ES-I3 (cell line): ENCODE measurements at regions not wholly inside any gene's neighbourhood (a gene's known extent, or its start where the extent isn't known, plus 50 kb on each side); places are given as distances from the start of the nearest gene placed in this dataset.

Source experiments
- H3K36me3 ChIP-seq: 2 replicates; pipeline ENCODE4 v1.6.1; 2013; ENCODE audit warnings: mild to moderate bottlenecking, low read length, control low read depth, moderate library complexity; ENCODE audit not compliant: insufficient read depth
- H3K4me1 ChIP-seq: 2 replicates; pipeline ENCODE4 v1.6.1; 2013; ENCODE audit warnings: mild to moderate bottlenecking, control low read depth, low read length; ENCODE audit not compliant: insufficient read depth
- H3K9ac ChIP-seq: 2 replicates; pipeline ENCODE4 v1.6.1; 2013; ENCODE audit warnings: low read depth, mild to moderate bottlenecking, low read length, moderate library complexity
- H3K9me3 ChIP-seq: 2 replicates; pipeline ENCODE4 v1.6.1; 2013; ENCODE audit warnings: mild to moderate bottlenecking, low read length, moderate library complexity; ENCODE audit not compliant: control insufficient read depth, insufficient read depth

DNA sequence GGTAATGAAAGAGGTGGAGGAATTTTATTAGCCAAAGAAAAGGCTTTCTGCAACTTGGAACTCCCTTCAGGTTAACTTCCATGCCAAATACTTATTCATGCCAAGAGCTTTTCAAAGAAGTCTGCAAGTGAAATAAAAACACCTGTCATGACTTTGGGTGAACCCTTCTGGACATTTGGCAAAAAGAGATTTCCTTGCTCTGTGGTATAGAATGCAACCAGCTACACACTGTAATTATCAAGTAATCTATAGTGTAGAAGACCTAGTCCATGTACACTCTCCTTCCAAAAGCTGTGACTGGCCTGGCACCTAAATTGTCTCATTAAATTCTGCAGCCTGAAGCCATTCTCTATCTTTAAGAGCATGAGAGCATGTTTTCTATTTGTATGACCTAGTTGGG lies 232.3 kb downstream of the COL12A1 start:
- H3K4me1 ChIP-seq, result no peaks in the 10 kb centered on the region

DNA sequence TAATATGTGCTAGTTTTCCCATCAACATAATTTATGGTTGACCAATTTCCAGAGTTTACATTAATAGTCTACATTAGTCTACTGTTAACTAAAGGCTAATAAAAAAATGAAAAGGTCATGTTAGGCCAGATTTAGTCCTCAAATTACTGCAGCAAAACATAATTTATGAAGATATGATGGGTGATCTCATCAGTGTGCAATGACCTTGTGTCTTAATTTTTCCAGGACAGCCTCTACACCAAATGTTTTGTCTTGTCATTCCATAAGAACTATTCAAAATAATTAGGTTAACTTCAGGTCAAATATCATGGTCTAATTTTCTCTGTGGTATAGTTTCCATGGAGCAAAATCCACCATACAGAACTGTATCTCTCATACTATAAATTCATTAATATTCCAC lies 234.2 kb downstream of the COL12A1 start:
- H3K4me1 ChIP-seq, result no peaks in the 10 kb centered on the region
- no peak overlapping the region for H3K9ac ChIP-seq
- H3K9me3 ChIP-seq, result no peaks in the 10 kb centered on the region
- no peaks in the 10 kb centered on the region for H3K36me3 ChIP-seq

More for the DNA sequence above, 232.3 kb downstream of the COL12A1 start:
- Histone ChIP-seq H3K9me3 (no peaks in the 10 kb centered on the region), H3K36me3 (no peaks in the 10 kb centered on the region), H3K9ac (no peak overlapping the region)

DNA sequence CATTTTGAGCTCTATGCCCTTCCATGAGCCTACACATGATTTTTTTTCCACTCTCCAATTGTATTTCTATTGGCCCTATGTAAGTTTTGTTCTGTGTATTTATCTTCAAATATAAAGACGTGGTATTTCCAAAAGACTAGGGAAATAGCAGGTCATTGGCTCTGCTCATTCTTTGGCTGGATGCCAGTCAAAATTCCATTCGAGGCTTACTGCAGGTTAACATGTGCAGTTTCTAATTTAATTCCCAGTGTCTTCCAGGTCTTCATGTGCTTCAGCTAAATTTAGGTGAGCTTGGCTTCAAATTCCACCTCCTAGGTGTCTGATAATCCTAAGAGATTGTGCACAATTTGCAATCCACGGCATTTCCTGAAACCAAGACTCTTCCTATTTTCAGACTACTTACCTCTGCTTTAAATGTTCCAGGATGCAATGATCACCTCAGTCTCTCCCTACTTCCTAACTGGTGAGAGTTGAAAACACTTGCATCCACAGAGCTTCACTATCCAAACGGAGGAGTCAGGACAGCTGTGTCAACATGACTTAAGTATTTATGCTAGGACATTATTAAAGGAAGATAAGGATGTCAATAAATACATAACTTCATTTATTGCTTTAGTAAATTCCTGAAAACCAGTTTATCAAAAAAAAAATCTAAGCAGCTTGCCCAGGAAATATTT lies 236.1 kb downstream of the COL12A1 start:
- no peaks in the 10 kb centered on the region for H3K4me1 ChIP-seq
- H3K9me3 ChIP-seq, result peaks cover 3% of the 10 kb centered on the region; the same call in 1 of the 2 replicates

DNA sequence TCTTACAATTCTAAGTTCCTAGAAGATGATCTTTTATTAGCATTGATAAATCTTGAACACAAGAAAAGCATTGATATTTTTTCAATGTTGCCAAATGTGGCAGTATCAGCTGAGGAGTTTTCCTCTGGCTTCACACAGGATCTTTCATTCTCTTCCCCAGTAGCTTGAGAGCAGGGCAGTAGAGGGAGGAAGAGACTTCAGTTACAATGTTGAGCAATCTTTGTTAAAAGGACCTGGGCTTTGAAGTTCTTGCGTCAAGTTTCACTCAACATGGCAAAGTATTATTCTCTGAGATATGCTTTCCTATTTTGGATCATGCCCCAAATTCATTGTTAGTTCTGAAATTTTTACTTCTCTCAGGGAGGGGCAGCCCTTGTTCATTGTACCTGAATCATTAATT lies 238.0 kb downstream of the COL12A1 start:
- H3K4me1 ChIP-seq, result no peaks in the 10 kb centered on the region
- peaks cover 3% of the 10 kb centered on the region; the same call in 1 of the 2 replicates for H3K9me3 ChIP-seq
- H3K9ac ChIP-seq, result no peak overlapping the region
- H3K36me3 ChIP-seq, result no peaks in the 10 kb centered on the region

More for the DNA sequence above, 236.1 kb downstream of the COL12A1 start:
- Histone ChIP-seq H3K9ac (no peak overlapping the region), H3K36me3 (no peaks in the 10 kb centered on the region)

DNA sequence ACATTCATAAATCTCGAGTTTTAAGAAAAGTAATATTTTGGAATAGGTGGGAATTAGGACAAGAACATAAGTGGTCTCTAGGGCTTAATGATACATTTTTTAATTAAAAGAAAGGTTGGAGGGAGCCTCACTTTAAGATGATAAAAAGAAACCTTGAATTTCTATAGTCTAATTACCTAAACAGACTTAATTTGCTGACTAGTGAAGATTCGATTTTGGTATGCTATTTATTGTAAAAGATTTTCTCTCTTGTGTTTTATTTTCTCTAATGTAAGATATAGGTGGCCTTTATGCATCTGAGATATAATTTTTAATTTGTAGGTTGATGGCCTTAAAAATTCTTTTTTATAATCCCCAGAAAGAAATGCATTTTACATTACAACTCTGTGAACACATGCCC lies 239.1 kb downstream of the COL12A1 start:
- H3K9me3 ChIP-seq, result peaks cover 3% of the 10 kb centered on the region; the same call in 1 of the 2 replicates
- no peak overlapping the region for H3K9ac ChIP-seq
- no peaks in the 10 kb centered on the region for H3K36me3 ChIP-seq
- no peaks in the 10 kb centered on the region for H3K4me1 ChIP-seq

DNA sequence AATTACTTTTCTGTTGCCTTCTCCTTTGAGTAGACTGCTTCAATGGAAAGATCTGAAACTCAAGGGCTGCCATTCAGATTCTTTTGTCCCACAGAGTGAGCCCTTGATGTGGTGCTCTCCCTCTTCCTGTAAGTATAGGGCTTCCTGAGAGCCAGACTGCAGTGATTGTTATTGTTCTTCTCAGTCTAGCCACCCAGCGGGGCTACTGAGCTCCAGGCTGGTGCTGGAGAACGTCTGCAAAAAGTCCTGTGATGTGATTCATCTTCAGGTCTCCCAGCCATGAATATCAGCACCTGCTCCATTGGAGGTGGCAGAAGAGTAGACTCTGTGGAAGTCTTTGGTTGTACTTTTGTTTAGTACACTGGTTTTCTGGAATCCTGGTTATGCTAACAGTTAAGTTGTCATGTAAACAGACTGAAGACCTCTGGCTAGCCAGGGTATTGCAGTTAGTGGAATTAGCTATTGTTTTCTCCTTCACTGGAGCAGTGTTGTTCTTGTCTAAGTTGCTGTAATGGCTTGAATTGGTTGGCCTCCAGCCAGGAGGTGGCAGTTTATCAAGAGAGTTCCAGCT lies 240.9 kb downstream of the COL12A1 start:
- Histone ChIP-seq H3K9me3 (peaks cover 3% of the 10 kb centered on the region; the same call in 1 of the 2 replicates), H3K9ac (no peak overlapping the region), H3K4me1 (no peaks in the 10 kb centered on the region), H3K36me3 (no peaks in the 10 kb centered on the region)

DNA sequence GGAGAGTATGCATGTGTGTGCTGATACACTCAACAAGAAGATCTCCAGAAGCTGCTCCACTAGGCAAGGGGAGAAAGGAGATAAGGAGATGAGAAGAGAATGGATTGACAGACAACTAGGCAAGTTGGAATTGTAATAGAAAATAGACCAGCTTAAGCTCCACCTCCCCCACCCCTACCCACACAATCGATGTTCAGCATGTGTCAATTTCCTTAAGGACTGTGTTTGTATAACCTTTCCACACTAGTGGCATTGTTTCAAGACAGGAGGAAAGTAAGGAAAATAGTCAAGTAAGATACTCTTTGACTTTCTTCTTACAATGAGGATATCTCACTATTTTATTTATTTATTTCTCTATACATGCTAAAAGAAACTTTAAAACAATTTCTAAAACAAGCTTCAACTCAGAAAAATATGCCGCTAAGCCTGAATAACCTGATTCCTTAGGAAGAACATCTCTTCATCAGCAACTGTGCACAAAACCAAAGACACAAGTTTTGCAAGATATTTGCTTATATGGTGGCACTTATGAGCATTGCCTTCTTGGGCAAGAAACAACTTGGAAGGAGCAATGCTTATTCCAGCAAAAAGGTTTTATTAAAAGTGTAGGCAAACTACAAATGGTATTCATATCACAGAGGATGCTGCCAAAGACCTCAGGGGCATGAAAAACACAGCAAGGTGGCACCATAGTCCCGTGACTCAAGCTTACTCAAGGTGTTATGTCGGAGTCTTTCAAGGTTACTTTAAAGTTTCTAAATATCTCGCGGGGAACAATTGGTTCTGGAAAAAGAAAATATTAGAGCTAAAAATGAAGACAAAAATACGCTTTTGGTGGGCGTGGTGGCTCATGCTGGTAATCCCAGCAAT lies 249.1 kb downstream of the COL12A1 start:
- Histone ChIP-seq H3K9me3 (no peaks in the 10 kb centered on the region), H3K36me3 (no peaks in the 10 kb centered on the region), H3K4me1 (no peaks in the 10 kb centered on the region), H3K9ac (no peak overlapping the region)

DNA sequence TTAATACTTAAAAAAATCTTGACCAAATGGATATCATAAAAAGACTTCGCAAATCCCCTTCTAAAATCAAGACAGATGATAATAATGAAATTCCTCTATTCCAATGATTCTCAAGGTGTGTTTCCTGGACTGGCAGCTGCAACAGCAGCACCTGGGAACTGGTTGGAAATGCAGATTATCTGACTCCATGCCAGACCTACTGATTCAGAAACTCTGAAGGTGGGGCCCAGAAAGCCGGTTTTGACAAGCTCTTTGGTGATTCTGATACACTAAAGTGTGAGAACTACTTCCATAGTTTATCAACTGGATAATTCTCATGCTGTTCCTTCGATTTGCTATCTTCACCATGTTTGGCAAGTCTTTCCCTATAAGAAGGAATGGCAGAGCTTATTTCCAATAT lies 252.1 kb downstream of the COL12A1 start:
- no peak overlapping the region for H3K9ac ChIP-seq
- no peaks in the 10 kb centered on the region for H3K4me1 ChIP-seq
- no peaks in the 10 kb centered on the region for H3K9me3 ChIP-seq
- H3K36me3 ChIP-seq, result no peaks in the 10 kb centered on the region

DNA sequence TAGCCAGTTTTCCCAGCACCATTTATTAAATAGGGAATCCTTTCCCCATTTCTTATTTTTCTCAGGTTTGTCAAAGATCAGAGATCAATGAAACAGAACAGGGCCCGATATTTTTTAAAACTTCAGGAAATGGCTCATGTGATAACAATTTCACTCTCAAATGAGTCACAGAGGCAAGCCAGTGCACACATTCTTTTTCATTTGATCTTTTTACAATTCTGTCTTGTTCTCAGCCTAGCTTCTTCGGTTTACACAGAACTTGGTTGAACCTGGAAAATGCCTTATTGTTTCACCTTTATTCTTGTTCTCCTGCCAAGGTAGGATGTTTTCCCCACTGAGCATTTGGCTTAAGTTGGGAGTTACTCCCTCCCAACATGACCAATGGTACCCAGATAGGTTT lies 258.9 kb downstream of the COL12A1 start:
- Histone ChIP-seq H3K4me1 (no peaks in the 10 kb centered on the region), H3K9ac (no peak overlapping the region), H3K9me3 (no peaks in the 10 kb centered on the region), H3K36me3 (no peaks in the 10 kb centered on the region)

DNA sequence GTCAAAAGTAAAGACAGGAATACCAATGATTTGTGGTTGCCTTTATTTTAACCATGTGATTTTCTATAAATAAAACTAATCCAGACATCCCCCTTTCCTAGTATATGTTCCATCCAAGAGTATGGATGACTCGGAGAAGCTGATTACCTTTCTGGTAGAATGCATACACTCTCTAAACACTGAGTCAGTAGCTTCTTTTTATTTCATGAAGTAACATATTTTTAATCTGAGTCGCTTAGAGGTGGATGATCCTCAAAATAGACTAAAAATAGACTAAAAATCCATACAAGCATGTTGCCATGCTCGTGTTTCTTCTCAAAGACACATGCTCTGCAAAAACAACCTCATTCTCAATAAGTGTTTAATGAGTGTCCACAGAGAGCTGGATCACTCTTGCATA lies 263.7 kb downstream of the COL12A1 start:
- no peak overlapping the region for H3K9ac ChIP-seq
- H3K4me1 ChIP-seq, result no peaks in the 10 kb centered on the region
- H3K36me3 ChIP-seq, result no peaks in the 10 kb centered on the region
- no peaks in the 10 kb centered on the region for H3K9me3 ChIP-seq

DNA sequence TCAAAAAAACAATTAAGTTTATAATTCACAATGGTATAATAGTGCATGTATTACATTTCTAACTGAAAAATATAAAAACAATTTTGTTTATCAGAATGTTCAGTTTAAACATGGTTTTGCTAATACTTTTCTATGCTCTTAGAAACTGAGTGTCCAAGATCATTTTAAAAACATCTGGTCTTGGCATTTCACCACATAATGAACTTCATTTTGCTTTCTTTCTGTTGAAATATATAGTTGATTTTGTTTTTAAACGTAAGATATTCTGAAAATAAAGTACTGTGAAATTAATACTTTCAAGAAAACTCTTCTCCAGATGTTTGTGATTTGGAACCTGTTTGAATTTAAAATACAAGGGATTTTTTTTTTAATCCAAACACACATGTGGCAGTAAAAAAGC lies 264.4 kb downstream of the COL12A1 start:
- Histone ChIP-seq H3K36me3 (no peaks in the 10 kb centered on the region), H3K9ac (no peak overlapping the region), H3K9me3 (no peaks in the 10 kb centered on the region), H3K4me1 (0 out of 2 replicates have a peak, but pooled peaks cover 4% of the 10 kb centered on the region)

DNA sequence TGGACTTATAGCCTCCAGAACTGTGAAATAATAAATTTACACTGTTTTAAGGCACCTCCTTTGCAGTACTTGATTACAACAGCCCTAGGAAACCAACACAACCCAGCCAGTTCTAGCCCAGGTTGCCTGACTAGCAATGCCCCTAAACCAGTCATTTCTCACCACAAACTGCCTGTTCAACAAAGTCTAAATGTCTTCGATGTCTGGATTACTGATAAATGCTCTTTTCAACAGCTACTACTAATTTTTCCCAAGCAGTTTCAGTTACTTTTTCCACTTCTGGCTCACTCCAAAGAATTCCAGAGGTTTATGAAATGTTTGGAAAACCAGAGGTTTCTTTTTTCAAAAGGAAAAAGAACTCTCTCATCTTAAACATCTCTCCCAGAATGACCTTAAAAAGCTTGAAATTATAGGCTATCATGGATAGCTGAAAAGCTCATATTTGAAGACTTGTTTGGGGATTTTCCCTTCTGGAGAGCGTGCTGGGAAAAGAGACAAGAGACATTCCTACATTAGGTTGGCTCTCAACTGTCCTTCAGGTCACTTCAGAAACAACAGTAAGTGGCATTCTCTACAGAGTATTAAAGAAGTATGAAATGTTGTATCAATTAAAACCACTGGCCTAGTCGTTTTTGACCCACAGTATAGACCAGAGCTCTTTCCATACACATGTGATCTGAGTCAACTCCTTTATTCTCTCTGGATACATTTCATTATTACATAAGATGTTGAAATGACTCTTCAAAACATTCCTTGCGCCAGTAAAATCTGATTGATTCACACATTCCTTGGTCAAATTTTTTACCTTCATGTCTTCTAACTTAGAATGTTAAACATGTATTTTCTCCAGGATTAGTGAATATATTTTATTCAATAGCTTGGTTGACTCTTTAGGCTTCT lies 265.9 kb downstream of the COL12A1 start:
- no peaks in the 10 kb centered on the region for H3K9me3 ChIP-seq
- no peak overlapping the region for H3K9ac ChIP-seq
- H3K4me1 ChIP-seq, result 0 out of 2 replicates have a peak, but pooled peaks cover 4% of the 10 kb centered on the region
- H3K36me3 ChIP-seq, result no peaks in the 10 kb centered on the region

DNA sequence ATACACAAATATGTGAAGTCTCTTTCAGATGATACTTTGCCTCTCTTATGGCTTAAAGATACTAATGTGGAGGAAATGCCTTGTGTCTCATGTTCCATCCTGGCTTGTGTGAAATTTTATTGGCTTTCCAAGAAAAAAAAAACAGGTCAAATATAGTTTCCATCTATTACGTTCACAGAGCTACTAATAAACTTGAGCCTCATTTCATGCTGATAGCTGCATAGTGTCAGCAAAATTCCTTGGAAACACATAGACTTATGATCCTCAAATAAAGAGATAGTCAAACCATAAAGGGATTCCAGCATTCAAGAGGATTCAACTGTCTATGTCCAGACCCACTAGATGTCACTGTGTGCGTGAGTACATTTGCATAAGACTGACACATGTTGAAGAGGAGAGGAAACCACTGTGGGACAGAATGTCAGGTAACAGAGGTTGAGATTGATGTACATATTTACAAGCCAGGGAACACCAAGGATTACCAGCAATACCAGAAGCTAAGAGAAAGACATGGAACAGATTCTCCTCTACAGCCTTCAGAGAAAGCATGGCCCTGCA lies 266.6 kb downstream of the COL12A1 start:
- Histone ChIP-seq H3K9me3 (no peaks in the 10 kb centered on the region), H3K36me3 (no peaks in the 10 kb centered on the region), H3K9ac (no peak overlapping the region), H3K4me1 (0 out of 2 replicates have a peak, but pooled peaks cover 4% of the 10 kb centered on the region)
